NCI-H2107 (cell line): ENCODE measurements at regions not wholly inside any gene's neighbourhood (a gene's known extent, or its start where the extent isn't known, plus 50 kb on each side); places are given as distances from the start of the nearest gene placed in this dataset.
"Not testable (repeated sequence)": the region's sequence is repeated elsewhere in the genome, so short reads cannot be mapped to it uniquely, and the experiment has no call there.

Experiments used
- DNase-seq: peaks from one replicate; lab custom pipeline; 2025; lab: John Stamatoyannopoulos, UW

DNA sequence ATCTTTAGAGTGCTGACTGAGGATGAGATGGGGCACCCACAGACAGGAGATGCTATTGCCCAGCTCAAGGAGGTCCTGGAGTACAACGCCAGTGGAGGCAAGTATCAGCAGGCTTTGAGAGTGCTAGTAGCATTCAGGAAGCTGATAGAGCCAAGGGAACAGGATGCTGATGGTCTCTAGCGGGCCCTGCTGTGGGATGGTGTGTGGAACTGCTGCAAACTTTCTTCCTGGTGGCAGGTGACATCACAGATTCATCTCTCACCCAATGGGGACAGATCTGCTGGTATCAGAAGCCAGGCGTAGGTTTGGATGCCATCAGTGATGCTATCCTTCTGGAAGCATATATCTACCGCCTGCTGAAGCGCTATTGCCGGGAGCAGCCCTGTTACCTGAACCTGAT, 609.8 kb upstream of the NCAM2 start:
- no peak for DNase-seq

DNA sequence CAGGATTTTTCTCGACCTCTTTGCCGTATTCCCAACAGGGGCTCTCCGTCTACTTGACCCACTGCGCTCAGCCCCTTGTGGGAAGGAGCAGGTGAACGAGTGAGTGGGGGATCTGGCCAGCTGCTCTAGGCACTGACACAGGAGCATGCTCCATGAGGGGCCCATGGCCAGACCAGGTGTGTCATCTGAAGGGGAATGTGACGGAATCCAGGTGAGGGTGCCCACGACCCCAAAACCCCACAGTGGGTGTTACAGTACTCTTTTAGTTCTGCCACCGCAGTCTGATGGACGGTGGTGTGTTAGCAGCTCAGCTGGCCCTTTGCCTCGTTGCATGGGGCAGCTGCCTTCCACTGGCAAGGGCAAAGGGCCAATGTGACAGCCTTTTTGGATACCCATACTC, 601.4 kb upstream of the NCAM2 start:
- DNase-seq: no peak

DNA sequence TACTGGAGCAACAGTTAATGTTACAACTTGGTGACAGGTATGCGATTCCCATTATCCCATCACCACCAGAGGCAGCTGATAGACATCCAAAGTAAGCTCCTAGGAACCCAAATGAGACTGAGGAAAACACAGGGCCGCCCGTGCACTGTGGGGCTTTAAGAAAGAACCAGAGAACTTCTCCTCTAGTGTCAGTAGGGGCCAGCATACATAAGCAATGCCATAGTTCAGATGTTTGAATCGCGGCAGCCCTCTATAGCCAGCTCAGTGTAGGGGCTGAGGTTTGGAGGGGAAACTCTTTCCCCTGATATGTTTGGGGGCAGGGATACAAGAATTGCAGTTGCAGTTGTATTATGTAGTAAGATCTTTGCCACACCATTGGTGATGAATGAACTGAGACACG, 593.3 kb upstream of the NCAM2 start:
- no peak for DNase-seq

- no peak for DNase-seq
Measured at GRCh38 chr21:20418353-20418752, 579.9 kb upstream of the NCAM2 start.

DNA sequence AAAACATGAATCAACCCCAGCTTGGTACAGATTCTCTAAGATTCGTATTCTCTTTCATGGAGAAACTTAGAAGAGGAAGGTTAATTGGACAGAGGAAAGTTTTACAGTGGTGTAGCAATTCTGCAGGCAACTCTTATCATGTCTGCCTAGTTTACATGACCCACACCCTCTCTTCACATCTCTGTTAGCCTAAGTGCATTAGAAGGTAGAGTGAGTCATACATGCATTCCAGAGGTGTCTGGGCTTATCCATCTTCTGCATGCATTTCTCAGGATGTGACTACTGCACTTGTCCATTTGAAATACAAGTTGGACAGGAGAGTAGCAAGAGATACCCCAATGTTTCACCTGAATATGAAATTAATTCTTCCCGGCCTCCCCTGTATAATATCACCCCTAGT, 578.4 kb upstream of the NCAM2 start:
- DNase-seq: no peak

- DNase-seq: no peak
Measured at GRCh38 chr21:20424943-20425342, 573.3 kb upstream of the NCAM2 start.

DNA sequence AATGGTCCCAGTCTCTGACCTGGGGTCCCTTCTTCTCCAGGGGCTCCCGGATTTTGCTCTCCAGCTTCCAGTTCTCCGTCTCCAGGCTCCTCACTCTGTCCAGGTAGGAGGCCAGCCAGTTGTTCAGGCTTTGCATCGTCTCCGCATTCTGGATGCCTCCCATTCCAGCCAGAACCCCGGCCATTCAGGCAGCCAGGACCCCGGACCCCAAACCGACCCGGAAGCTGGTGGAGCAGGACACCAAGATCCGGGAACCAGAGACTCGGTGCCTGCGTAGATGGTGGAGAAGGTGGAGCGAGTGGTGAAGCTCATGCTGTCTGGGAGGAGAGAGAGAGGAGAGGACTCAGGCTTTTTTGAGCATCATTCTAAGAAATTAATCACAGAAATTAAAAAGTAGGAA, 572.4 kb upstream of the NCAM2 start:
- no peak for DNase-seq

DNA sequence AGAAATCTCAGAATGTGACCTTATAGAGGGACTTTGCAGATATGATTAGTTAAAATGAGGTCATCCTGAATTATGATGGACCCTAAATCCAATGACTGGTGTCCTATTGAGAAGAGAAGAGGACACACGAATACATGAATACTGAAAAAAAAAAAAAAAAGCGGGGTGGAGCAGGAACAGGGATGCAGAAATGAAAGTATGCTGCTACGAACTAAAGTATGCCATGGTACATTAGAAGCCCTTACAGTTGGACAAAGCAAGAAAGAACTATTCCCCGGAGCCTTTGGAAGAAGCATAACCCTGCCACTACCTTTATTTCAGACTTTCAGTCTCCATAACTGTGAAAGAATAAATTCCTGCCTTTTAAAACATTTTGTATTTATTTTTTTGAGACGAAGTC, 557.9 kb upstream of the NCAM2 start:
- DNase-seq: no peak

DNA sequence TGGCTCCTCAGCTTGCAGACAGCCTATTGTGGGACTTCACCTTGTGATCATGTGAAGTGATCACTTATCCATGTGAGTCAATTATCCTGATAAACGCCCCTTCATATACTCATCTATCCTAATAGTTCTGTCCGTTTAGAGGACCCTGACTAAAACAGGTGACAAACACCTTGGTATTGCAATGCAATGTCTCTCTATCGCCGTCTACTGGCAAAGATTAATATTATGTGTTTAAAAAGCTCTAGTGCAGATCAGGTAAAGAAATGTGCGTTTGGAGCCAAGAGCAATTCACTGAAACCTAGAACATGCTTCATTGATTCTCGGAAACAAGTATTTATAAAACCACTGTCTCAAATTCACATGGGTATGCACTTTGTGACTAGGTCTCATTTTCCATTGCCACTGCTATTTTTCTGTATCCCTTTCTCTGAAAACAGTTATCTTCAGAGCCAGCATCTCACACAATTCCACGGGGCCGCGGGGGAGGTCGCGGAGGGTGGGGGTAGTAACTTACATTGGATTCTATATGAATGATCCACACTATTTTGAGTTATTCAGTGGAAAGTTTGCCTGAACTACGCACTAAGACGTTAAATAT, 554.6 kb upstream of the NCAM2 start:
- no peak for DNase-seq

GRCh38 chr21:20445971-20446370, 552.2 kb upstream of the NCAM2 start:
- DNase-seq: no peak

DNA sequence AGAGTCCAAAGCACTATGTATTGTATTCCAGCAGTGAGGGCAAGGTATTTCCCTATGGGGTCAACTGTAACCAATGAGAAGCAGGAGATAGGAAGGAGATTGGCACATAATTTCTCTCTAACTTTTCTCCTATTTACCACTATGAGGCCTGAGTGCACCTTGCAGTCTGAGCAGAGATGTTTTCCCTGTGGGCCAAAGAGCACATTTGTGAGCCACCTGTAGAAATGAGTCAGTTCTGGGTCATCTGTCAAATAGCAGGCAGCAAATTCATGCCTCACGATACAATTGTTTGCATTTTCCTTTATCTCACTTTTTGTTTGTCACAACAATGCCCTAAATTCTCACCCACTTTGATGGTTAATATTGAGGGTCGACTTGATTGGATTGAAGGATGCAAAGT, 547.2 kb upstream of the NCAM2 start:
- DNase-seq: no peak

GRCh38 chr21:20452935-20453334, 545.3 kb upstream of the NCAM2 start:
- DNase-seq: no peak

- DNase-seq: no peak
Measured at GRCh38 chr21:20459838-20460237, 538.4 kb upstream of the NCAM2 start.

- no peak for DNase-seq
Measured at GRCh38 chr21:20463362-20463761, 534.8 kb upstream of the NCAM2 start.

DNA sequence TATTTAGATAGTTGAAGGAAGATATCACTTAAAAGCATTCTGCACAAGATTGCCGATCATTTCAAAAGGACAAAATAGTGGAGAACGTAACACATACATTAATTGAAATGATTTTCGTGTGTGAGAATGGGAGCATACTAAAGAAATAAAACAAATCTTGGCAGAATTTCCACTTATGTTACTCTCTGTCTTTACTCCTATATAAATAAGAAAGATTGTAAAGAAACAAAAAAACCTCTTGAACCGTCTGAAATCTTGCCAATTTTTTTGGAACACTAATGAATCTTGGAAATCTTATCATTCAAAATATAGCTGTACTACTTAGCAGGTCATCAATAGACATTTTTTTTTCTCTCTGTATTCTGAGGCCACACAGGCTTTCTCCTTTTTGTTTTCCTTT, 528.8 kb upstream of the NCAM2 start:
- DNase-seq: no peak

DNA sequence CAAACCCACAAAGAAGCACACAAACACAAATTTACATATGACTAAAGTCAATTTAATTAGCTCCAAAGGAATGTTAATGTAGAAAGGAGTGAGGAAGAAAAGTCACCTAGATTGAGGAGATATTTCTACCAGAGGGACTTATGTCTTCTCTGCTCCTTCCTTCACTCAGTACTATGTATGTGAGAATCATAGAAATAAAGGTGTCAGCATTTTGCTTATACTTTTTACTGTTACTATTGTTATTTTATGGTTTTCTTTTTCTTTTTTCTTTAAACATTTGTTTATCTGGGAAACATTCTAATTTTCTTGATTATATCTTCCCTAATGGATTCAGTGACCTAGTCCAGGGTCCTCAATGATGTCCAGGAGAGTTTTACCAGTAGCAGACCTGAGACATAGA, 511.9 kb upstream of the NCAM2 start:
- DNase-seq: no peak

DNA sequence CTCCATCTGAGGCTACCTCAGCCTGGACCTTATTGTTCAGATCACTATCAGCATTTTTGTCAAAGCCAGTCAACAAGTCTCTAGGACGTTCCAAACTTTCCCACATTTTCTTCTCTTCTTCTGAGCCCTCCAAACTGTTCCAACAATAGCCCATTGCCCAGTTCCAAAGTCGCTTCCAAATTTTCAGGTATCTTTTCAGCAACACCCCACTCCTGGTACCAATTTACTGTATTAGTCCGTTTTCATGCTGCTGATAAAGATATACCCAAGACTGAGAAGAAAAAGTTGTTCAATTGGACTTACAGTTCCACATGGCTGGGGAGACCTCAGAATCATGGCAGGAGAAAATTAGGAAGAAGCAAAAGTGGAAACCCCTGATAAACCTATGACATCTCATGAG, 495.3 kb upstream of the NCAM2 start:
- not testable (repeated sequence) for DNase-seq

DNA sequence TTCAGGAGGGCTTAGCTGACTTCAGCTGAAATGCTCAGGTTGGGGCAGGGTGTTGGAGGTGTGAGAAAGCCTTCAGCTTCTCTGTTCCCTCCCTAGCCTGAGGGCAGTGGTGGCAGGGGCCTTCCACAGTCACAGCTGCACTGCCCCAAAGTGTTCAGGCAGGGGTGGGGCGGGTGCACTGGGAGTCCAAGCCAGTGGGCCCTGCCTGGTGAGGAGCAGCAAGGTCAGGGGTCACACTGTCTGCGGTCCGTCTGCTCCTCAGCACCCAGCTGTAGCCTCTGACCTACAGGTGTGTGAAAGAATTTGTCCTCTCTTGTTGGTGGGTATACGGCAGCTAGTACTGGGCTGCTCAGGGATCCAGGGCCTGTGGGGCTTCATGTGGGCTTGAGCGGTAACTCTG, 490.4 kb upstream of the NCAM2 start:
- no peak for DNase-seq

DNA sequence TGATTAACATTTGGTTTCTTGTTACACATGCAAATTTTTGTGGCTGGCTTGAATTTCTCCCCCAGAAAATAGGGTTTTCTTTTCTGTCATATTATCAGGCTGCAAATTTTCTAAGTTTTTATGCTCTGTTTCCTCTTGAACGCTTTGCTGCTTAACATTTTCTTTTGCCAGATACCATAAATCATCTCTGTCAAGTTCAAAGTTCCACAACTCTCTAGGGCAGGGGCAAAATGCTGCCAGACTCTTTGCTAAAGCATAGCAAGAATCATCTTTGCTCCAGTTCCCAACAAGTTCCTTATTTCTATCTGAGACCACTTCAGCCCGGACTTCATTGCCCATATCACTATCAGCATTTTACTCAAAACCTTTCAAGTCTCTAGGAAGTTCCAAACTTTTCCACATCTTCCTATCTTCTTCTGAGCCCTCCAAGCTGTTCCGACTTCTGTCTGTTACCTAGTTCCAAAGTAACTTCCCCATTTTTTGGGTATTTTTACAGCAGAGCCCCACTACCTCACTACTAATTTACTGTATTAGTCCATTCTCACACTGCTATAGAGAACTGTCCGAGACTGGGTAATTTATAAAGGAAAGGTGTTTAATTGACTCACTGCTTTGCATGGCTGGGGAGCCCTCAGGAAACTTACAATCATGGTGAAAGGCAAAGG, 486.9 kb upstream of the NCAM2 start:
- DNase-seq: no peak

GRCh38 chr21:20515446-20515845, 482.8 kb upstream of the NCAM2 start:
- DNase-seq: no peak

- no peak for DNase-seq
Measured at GRCh38 chr21:20519076-20519475, 479.1 kb upstream of the NCAM2 start.

DNA sequence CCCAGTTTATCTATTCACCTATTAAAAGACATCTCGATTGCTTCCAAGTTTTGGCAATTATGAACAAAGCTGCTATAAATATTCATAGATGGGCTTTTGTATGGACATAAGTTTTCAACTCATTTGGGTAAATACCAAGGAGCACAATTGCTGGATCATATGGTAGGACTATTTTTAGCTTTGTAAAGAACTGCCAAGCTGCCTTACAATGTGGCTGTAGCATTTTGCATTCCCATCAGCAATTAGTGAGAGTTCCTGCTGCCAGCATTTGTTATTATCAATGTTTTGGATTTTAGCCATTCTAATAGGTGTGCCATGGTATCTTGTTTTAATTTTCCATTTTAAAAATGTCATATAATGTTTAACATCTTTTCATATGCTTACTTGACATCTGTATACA, 475.6 kb upstream of the NCAM2 start:
- no peak for DNase-seq

DNA sequence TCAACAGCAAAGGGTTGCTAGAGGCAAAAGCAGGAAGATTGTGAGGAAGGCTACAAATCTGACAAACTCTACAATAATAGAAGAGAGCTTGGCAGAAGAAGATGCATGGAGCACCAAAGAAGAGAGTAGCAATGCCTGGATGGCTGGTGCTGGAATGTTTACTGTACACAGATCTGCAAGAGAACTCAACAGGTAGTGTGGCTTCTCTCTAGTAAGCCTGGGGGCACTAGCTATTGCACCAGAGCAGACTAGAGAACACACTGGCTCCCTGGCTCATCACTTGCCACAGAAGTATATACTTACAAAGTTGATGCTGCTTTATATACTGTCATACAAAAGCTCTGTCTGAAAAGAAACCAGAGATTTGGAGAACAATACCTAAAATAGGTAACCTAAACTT, 475.0 kb upstream of the NCAM2 start:
- no peak for DNase-seq

GRCh38 chr21:20527731-20528460, 470.3 kb upstream of the NCAM2 start:
- DNase-seq: no peak
